Endothelial cell of umbilical vein (primary cell): ENCODE measurements at regions not wholly inside any gene's neighbourhood (a gene's known extent, or its start where the extent isn't known, plus 50 kb on each side); places are given as distances from the start of the nearest gene placed in this dataset.

ENCODE experiments used
- EZH2 ChIP-seq: IDR thresholded peaks from 2 replicates; pipeline ENCODE4 v1.6.1; 2012; ENCODE audit warnings: borderline replicate concordance, low read depth, mild to moderate bottlenecking, moderate library complexity, low read length, inconsistent platforms; ENCODE audit not compliant: severe bottlenecking
- TF ChIP-seq, protein P1 (sequence below), 2 donors: IDR thresholded peaks; 1 replicate in 1 of 2; 2 replicates in 1 of 2; pipeline ENCODE4 v1.5.1; 2011; ENCODE audit warnings: low read length in 2 of 2, mild to moderate bottlenecking in 2 of 2, moderate library complexity in 2 of 2, control low read depth in 1 of 2, inconsistent platforms in 1 of 2, low read depth in 1 of 2; ENCODE audit not compliant: insufficient read depth in 1 of 2; ENCODE audit errors: extremely low read depth in 1 of 2

DNA sequence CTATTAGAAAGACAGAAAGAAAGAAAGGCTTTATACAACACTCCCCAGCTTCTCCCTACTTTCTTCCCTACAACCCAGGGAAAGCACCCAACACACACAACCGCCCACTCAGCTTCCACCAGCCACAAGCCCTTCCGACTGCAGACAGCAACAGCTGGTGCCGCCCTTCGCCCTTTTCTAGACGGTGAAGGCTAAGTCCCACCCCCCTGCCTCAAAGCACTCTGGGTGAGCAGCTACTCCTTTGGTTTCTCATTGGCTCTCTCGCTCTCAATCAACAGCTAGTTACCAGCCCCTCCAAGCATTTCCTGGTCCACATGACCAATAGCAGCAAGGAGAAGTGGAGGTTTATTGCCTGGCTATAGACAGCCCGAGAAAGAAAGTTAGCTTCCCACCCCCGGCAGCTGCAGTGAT is 230.1 kb upstream of the MOCS1 start:
- TF ChIP-seq, protein P1, sequence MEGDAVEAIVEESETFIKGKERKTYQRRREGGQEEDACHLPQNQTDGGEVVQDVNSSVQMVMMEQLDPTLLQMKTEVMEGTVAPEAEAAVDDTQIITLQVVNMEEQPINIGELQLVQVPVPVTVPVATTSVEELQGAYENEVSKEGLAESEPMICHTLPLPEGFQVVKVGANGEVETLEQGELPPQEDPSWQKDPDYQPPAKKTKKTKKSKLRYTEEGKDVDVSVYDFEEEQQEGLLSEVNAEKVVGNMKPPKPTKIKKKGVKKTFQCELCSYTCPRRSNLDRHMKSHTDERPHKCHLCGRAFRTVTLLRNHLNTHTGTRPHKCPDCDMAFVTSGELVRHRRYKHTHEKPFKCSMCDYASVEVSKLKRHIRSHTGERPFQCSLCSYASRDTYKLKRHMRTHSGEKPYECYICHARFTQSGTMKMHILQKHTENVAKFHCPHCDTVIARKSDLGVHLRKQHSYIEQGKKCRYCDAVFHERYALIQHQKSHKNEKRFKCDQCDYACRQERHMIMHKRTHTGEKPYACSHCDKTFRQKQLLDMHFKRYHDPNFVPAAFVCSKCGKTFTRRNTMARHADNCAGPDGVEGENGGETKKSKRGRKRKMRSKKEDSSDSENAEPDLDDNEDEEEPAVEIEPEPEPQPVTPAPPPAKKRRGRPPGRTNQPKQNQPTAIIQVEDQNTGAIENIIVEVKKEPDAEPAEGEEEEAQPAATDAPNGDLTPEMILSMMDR (IDR thresholded peaks at IDR 0.05; ENCODE audit: extremely low read depth in 1 of 2, insufficient read depth in 1 of 2, low read depth in 1 of 2, low read length in 2 of 2), result no peak
- no peak for TF ChIP-seq EZH2
